Left lung (tissue), 4 donors: ENCODE measurements at regions not wholly inside any gene's neighbourhood (a gene's known extent, or its start where the extent isn't known, plus 50 kb on each side); places are given as distances from the start of the nearest gene placed in this dataset.

Experiments used
- ATAC-seq: fragments of 200-7000 bp; cut with Tn5 transposase; one replicate; pipeline ENCODE4 v1.9.1; 2020; ENCODE audit warnings: moderate library complexity
- DNase-seq, 4 donors: peaks; one replicate each; pipeline ENCODE4 v3.0.0-alpha.2; 2013 to 2020
- H3K27ac ChIP-seq, 2 donors: fragments of 200-600 bp; sonication (generic) in 1 of 2; one replicate each; pipeline versions ENCODE4 v1.5.0 to v1.8.0; 2020 to 2021
- H3K27me3 ChIP-seq, 2 donors: fragments of 200-600 bp; sonication (generic) in 1 of 2; one replicate each; pipeline versions ENCODE4 v1.5.0 to v1.8.0; 2020 to 2021
- H3K36me3 ChIP-seq, 2 donors: fragments of 200-600 bp; sonication (generic) in 1 of 2; one replicate each; pipeline versions ENCODE4 v1.5.0 to v1.8.0; 2020 to 2021
- H3K4me1 ChIP-seq, 2 donors: fragments of 200-600 bp; one replicate each; pipeline ENCODE4 v1.8.0; 2021
- H3K4me3 ChIP-seq, 2 donors: fragments of 200-600 bp; sonication (generic) in 1 of 2; one replicate each; pipeline versions ENCODE4 v1.5.0 to v1.8.0; 2020 to 2021; ENCODE audit warnings: mild to moderate bottlenecking in 1 of 2
- H3K9me3 ChIP-seq, 2 donors: fragments of 200-600 bp; sonication (generic) in 1 of 2; one replicate each; pipeline versions ENCODE4 v1.5.0 to v1.8.0; 2020 to 2021
- CTCF ChIP-seq, 2 donors: fragments of 200-600 bp; sonication (generic) in 1 of 2; IDR thresholded peaks; one replicate each; pipeline versions ENCODE4 v1.5.0 to v1.8.0; 2021; ENCODE audit warnings: antibody characterized with exemption in 2 of 2
- intact Hi-C, 2 donors: fragments of 100-400 bp; cut with DNase I; formaldehyde crosslinking; loops; one replicate each; pipeline versions ENCODE4 v1.11.2 to v1.14.2; 2022
- donor health status: DM: no; HTN: yes; CAD: no.
- donor health status: DM: no; HTN: no; CAD: no.

DNA sequence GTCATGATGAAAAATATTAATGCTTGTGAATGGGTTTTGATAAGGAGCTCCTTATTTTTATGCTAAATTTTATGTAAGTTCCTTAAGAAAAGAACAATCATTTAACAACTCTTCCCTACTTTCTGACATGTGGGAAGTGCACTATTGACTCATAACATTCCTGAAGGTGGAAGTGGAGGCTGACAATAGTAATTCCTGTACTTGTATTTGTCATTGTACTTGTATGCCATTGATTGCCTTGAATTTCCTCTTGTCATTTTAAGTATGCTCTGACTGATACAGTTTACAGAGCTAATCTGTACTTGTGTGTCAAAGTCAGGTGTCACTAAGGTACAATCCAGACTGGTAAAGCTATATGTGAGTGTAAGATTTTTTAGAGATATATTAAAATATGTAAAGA is 440.0 kb downstream of the SLC16A7 start:
- Histone ChIP-seq H3K9me3 (peaks cover 0 to 16% of the 10 kb centered on the region in 2 donors), H3K36me3 (no peaks in the 10 kb centered on the region), H3K4me3 (no peak overlapping the region), H3K27ac (no peak overlapping the region), H3K27me3 (no peaks in the 10 kb centered on the region), H3K4me1 (no peaks in the 10 kb centered on the region)
- no peak for TF ChIP-seq CTCF (IDR thresholded peaks at IDR 0.05)
- DNase-seq, result no peak
- intact Hi-C loops, result no loop called here
- ATAC-seq, result no peak

GRCh38 chr12:60042835-60043234 is 447.0 kb downstream of the SLC16A7 start:
- ATAC-seq, result no peak
- no peak for DNase-seq
- Histone ChIP-seq H3K27me3 (no peaks in the 10 kb centered on the region), H3K4me1 (no peaks in the 10 kb centered on the region), H3K27ac (no peak overlapping the region), H3K36me3 (no peaks in the 10 kb centered on the region), H3K4me3 (no peak overlapping the region), H3K9me3 (no peaks in the 10 kb centered on the region)
- no peak for TF ChIP-seq CTCF (IDR thresholded peaks at IDR 0.05)
- intact Hi-C loops, result no loop called here

GRCh38 chr12:60043236-60043635 is 447.4 kb downstream of the SLC16A7 start:
- ATAC-seq, result no peak
- H3K4me1 ChIP-seq, result no peaks in the 10 kb centered on the region

GRCh38 chr12:60052483-60052882 is 456.7 kb downstream of the SLC16A7 start:
- Histone ChIP-seq H3K4me3 (no peak overlapping the region), H3K9me3 (no peaks in the 10 kb centered on the region), H3K27ac (no peak overlapping the region), H3K27me3 (no peaks in the 10 kb centered on the region), H3K4me1 (no peaks in the 10 kb centered on the region), H3K36me3 (no peaks in the 10 kb centered on the region)
- no peak for TF ChIP-seq CTCF (IDR thresholded peaks at IDR 0.05)
- ATAC-seq, result no peak
- DNase-seq, result no peak
- intact Hi-C loops, result no loop called here

More at GRCh38 chr12:60043236-60043635, 447.4 kb downstream of the SLC16A7 start:
- no peak overlapping the region for H3K27ac ChIP-seq
- no peak for DNase-seq
- no peak for TF ChIP-seq CTCF (IDR thresholded peaks at IDR 0.05)
- H3K36me3 ChIP-seq, result no peaks in the 10 kb centered on the region
- no peak overlapping the region for H3K4me3 ChIP-seq
- H3K9me3 ChIP-seq, result no peaks in the 10 kb centered on the region
- H3K27me3 ChIP-seq, result no peaks in the 10 kb centered on the region
- intact Hi-C loops, result no loop called here

DNA sequence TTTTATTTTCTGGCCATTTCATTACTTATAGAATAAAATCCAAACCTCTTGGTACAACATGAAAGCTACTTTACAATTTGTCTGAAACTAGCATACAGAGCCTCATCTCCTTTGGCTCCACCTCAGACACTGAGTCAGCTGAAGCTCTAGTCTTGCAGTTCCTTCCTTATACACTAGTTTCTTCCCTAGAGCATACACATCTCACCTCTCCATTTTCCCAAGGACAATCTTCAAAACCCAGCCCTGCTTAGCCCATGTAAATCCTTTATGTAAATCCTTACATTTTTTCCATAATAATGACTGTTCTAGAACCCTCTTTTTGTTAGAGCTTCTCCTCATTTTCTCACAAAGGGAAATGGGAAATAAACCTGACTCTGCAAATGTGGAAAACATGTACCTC is 463.4 kb downstream of the SLC16A7 start:
- ATAC-seq, result no peak
- intact Hi-C loops, result no loop called here
- no peaks in the 10 kb centered on the region for H3K27me3 ChIP-seq
- H3K4me1 ChIP-seq, result no peaks in the 10 kb centered on the region
- no peak overlapping the region for H3K27ac ChIP-seq
- TF ChIP-seq CTCF (IDR thresholded peaks at IDR 0.05), result no peak
- no peaks in the 10 kb centered on the region for H3K36me3 ChIP-seq
- H3K9me3 ChIP-seq, result no peaks in the 10 kb centered on the region
- no peak for DNase-seq
- no peak overlapping the region for H3K4me3 ChIP-seq
